Endothelial cell of umbilical vein (primary cell): ENCODE measurements at regions not wholly inside any gene's neighbourhood (a gene's known extent, or its start where the extent isn't known, plus 50 kb on each side); places are given as distances from the start of the nearest gene placed in this dataset.

ENCODE experiments used
- BruUV-seq: library from RNA; stranded (reverse); fragments of 400-500 nt; replicated peaks from 2 replicates; lab custom pipeline; 2021; lab: Mats Ljungman, UMichigan
- CTCF ChIA-PET: fragments of 300-600, 350-600 bp; sonication (Branson Sonifier 250); formaldehyde crosslinking; loops from one replicate; lab custom pipeline; 2021; ENCODE audit warnings: antibody characterized with exemption, inconsistent platforms; lab: Charles Lee
- POLR2A ChIA-PET: fragments of 300-600, 350-600 bp; sonication (Branson Sonifier 250); formaldehyde crosslinking; loops from one replicate; lab custom pipeline; 2021; ENCODE audit warnings: antibody characterized with exemption, inconsistent platforms; lab: Charles Lee
- DNase-seq: peaks from one replicate; pipeline ENCODE4 v3.0.0-alpha.2; 2011; ENCODE audit warnings: low read depth, low spot score
- FAIRE-seq: peaks from 2 replicates; lab custom pipeline; 2011; peaks lifted over from hg19 to GRCh38; lab: Jason Lieb, UNC
- H2AFZ ChIP-seq: 2 replicates; pipeline ENCODE4 v1.6.0; 2012; ENCODE audit warnings: low read depth, low read length, control low read depth, inconsistent platforms
- H3K27ac ChIP-seq: 2 replicates; pipeline ENCODE4 v1.5.1; 2011; ENCODE audit warnings: low read depth, mild to moderate bottlenecking, control low read depth, low read length, moderate library complexity; ENCODE audit not compliant: insufficient read depth
- H3K27me3 ChIP-seq, 2 experiments: 2 replicates each; pipeline versions ENCODE4 v1.6.0 to v1.6.1; 2011; ENCODE audit warnings: low read length in 2 of 2, mixed read lengths in 1 of 2; ENCODE audit not compliant: control insufficient read depth in 2 of 2, insufficient read depth in 2 of 2
- H3K36me3 ChIP-seq, 2 experiments: 2 replicates in 1 of 2; 3 replicates in 1 of 2; pipeline ENCODE4 v1.5.1; 2011; ENCODE audit warnings: low read length in 2 of 2, mild to moderate bottlenecking in 1 of 2, moderate library complexity in 1 of 2; ENCODE audit not compliant: control insufficient read depth in 2 of 2, insufficient read depth in 2 of 2; ENCODE audit errors: extremely low read depth in 1 of 2
- H3K4me1 ChIP-seq: 3 replicates; pipeline ENCODE4 v1.5.1; 2011; ENCODE audit warnings: mild to moderate bottlenecking, low read length; ENCODE audit not compliant: control insufficient read depth, insufficient read depth; ENCODE audit errors: extremely low read depth
- H3K4me2 ChIP-seq: 2 replicates; pipeline ENCODE4 v1.6.1; 2011; ENCODE audit warnings: low read length, control low read depth, mixed read lengths; ENCODE audit not compliant: insufficient read depth
- H3K4me3 ChIP-seq, 3 experiments: fragments of 200-600 bp in 1 of 3; sonication (generic), shearing (Covaris generic) in 1 of 3; replicated peaks in 1 of 3; 2 replicates each; pipeline ENCODE4 v1.5.1; 2011 to 2016; ENCODE audit warnings: control low read depth in 3 of 3, low read length in 3 of 3, mild to moderate bottlenecking in 2 of 3, inconsistent platforms in 1 of 3, low read depth in 1 of 3, moderate library complexity in 1 of 3; ENCODE audit not compliant: insufficient read depth in 1 of 3
- H3K79me2 ChIP-seq: 2 replicates; pipeline ENCODE4 v1.6.0; 2012; ENCODE audit warnings: low read length, inconsistent platforms; ENCODE audit not compliant: control insufficient read depth, insufficient read depth
- H3K9ac ChIP-seq: replicated peaks from 2 replicates; pipeline ENCODE3; 2011; ENCODE audit warnings: low read length, control low read depth; ENCODE audit not compliant: insufficient read depth; ENCODE audit errors: extremely low read depth
- H3K9me1 ChIP-seq: replicated peaks from 3 replicates; pipeline ENCODE4 v1.6.0; 2011; ENCODE audit warnings: mild to moderate bottlenecking, low read length; ENCODE audit not compliant: control insufficient read depth, insufficient read depth; ENCODE audit errors: extremely low read depth
- H3K9me3 ChIP-seq: replicated peaks from 2 replicates; pipeline ENCODE4 v1.5.1; 2012; ENCODE audit warnings: low read length, inconsistent platforms; ENCODE audit not compliant: control insufficient read depth, insufficient read depth
- H4K20me1 ChIP-seq: replicated peaks from 2 replicates; pipeline ENCODE3; 2011; ENCODE audit warnings: mild to moderate bottlenecking, low read length; ENCODE audit not compliant: control insufficient read depth, insufficient read depth; ENCODE audit errors: extremely low read depth
- CTCF ChIP-seq, 2 donors: IDR thresholded peaks; 1 replicate in 1 of 2; 2 replicates in 1 of 2; pipeline ENCODE4 v1.5.1; 2011; ENCODE audit warnings: low read length in 2 of 2, mild to moderate bottlenecking in 2 of 2, moderate library complexity in 2 of 2, control low read depth in 1 of 2, inconsistent platforms in 1 of 2, low read depth in 1 of 2; ENCODE audit not compliant: insufficient read depth in 1 of 2; ENCODE audit errors: extremely low read depth in 1 of 2
- EZH2 ChIP-seq: IDR thresholded peaks from 2 replicates; pipeline ENCODE4 v1.6.1; 2012; ENCODE audit warnings: borderline replicate concordance, low read depth, mild to moderate bottlenecking, moderate library complexity, low read length, inconsistent platforms; ENCODE audit not compliant: severe bottlenecking
- FOS ChIP-seq: IDR thresholded peaks from 2 replicates; pipeline ENCODE4 v1.6.1; 2011; ENCODE audit warnings: mild to moderate bottlenecking, low read length, moderate library complexity, borderline replicate concordance; ENCODE audit not compliant: insufficient read depth
- GATA2 ChIP-seq: IDR thresholded peaks from 2 replicates; pipeline ENCODE4 v1.7.0; 2011; ENCODE audit warnings: low read depth, mild to moderate bottlenecking, moderate library complexity, mixed read lengths, low read length; ENCODE audit not compliant: insufficient read length, insufficient read depth
- JUN ChIP-seq: IDR thresholded peaks from 2 replicates; pipeline ENCODE4 v1.6.1; 2011; ENCODE audit warnings: borderline replicate concordance, low read depth; ENCODE audit not compliant: insufficient read length, insufficient read depth
- MAX ChIP-seq: IDR thresholded peaks from 2 replicates; pipeline ENCODE4 v1.6.1; 2011; ENCODE audit not compliant: insufficient read depth, insufficient read length
- MYC ChIP-seq: IDR thresholded peaks from one replicate; pipeline ENCODE4 v1.6.1; 2011; ENCODE audit warnings: mild to moderate bottlenecking, low read depth, low read length
- POLR2A ChIP-seq: IDR thresholded peaks from 2 replicates; pipeline ENCODE4 v1.6.1; 2012; ENCODE audit warnings: low read depth, mild to moderate bottlenecking, control low read depth, low read length
- POLR2AphosphoS5 ChIP-seq: IDR thresholded peaks from 2 replicates; pipeline ENCODE4 v1.6.1; 2012; ENCODE audit warnings: low read depth, mild to moderate bottlenecking, control low read depth, low read length, moderate library complexity; ENCODE audit not compliant: insufficient read depth
- dilution Hi-C: fragments of 300-500 bp; cut with MboI; formaldehyde crosslinking; loops from one replicate; pipeline ENCODE4 v1.15.0; 2019; ENCODE audit warnings: low sequenced_read_pairs; ENCODE audit not compliant: extremely low pct_ligation_motif_present
- intact Hi-C: fragments of 100-400 bp; cut with micrococcal nuclease; formaldehyde crosslinking; loops from one replicate; pipeline ENCODE4 v1.10.0; 2022

DNA sequence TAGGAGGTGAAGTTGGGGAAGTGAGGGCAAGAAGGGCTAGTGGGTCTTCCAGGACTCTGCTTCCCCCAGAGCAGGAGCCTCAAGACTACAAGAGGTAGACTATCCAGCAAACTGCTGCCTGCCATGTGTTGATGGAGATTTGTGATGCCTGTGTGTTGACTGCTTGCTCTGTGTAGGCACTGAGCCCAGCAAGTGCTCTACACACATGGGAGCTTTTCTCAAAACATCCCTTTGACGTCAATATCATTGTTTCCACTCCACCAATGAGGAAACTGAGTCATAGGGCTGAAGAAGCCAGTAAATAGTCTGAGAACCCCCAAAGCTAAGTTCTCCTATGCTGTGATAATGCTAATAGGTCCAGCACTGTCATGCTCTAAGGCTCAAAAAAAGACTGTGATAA, 207.2 kb upstream of the NFIA start:
- Histone ChIP-seq H3K36me3 (no peaks in the 10 kb centered on the region), H3K4me2 (no peak overlapping the region), H2AFZ (no peak overlapping the region), H3K9me1 (no peaks in the 10 kb centered on the region), H3K9ac (no peak overlapping the region), H3K9me3 (no peaks in the 10 kb centered on the region), H3K4me1 (peaks cover 17% of the 10 kb centered on the region), H3K4me3 (no peak overlapping the region), H3K27ac (peak overlapping the region; percentile 36), H3K27me3 (no peaks in the 10 kb centered on the region), H4K20me1 (no peaks in the 10 kb centered on the region), H3K79me2 (no peaks in the 10 kb centered on the region)
- intact Hi-C loops, result loop anchor here (1.0 to 2.0 kb wide), 2 partner anchors 68 to 88 kb away; no protein-coding TSS in a partner anchor
- FAIRE-seq (peak; percentile 63), DNase-seq (peak; percentile 91)
- ChIA-PET POLR2A (interaction anchor here (0.6 kb wide), 1 partner anchor 74 kb away, joined by 3 read pairs; no protein-coding TSS in a partner anchor), CTCF (interaction anchor here (0.9 to 1.8 kb wide), 3 partner anchors 18 to 594 kb away, joined by 3 to 5 read pairs (median 3); no protein-coding TSS in a partner anchor)
- TF ChIP-seq POLR2AphosphoS5, result no peak
- no peak for TF ChIP-seq EZH2
- peak; percentile 32 for TF ChIP-seq FOS
- no peak for TF ChIP-seq GATA2
- TF ChIP-seq MAX, result no peak
- TF ChIP-seq POLR2A, result no peak
- TF ChIP-seq JUN, result peak; percentile 50
- TF ChIP-seq CTCF (IDR thresholded peaks at IDR 0.05; ENCODE audit: extremely low read depth in 1 of 2, insufficient read depth in 1 of 2, low read depth in 1 of 2, low read length in 2 of 2), result no peak
- TF ChIP-seq MYC, result no peak
- dilution Hi-C loops, result no loop called here
- BruUV-seq, result no TSS peak
